SK-N-SH treated with all-trans-retinoic acid at 6 μM for 48 hours (cell line): ENCODE measurements at regions not wholly inside any gene's neighbourhood (a gene's known extent, or its start where the extent isn't known, plus 50 kb on each side); places are given as distances from the start of the nearest gene placed in this dataset.

Source experiments
- ATAC-seq: fragments of 200-7000 bp; cut with Tn5 transposase; 3 replicates; pipeline ENCODE4 v1.9.1; 2020; ENCODE audit warnings: mild to moderate bottlenecking, moderate library complexity
- ARNTL ChIP-seq: fragments of 450-650 bp; formaldehyde crosslinking; IDR thresholded peaks from 2 replicates; pipeline ENCODE4 v1.5.0; 2020; ENCODE audit warnings: low read depth, mild to moderate bottlenecking, moderate library complexity, borderline replicate concordance
- BACH2 ChIP-seq: fragments of 250-450 bp; sonication (Bioruptor Pico); IDR thresholded peaks from 2 replicates; pipeline ENCODE4 v1.9.0; 2021; ENCODE audit warnings: mild to moderate bottlenecking, borderline replicate concordance
- CREB5 ChIP-seq: fragments of 250-450 bp; sonication (Bioruptor Pico); IDR thresholded peaks from 2 replicates; pipeline ENCODE4 v1.5.1; 2020; ENCODE audit warnings: low read depth, mild to moderate bottlenecking, moderate library complexity
- CSDC2 ChIP-seq: fragments of 250-450 bp; sonication (Bioruptor Pico); IDR thresholded peaks from 2 replicates; pipeline ENCODE4 v1.5.0; 2020; ENCODE audit warnings: mild to moderate bottlenecking, moderate library complexity
- CSRNP3 ChIP-seq: fragments of 250-450 bp; sonication (Bioruptor Pico); IDR thresholded peaks from 2 replicates; pipeline ENCODE4 v1.5.1; 2021; ENCODE audit warnings: mild to moderate bottlenecking, moderate library complexity
- GLIS3 ChIP-seq: fragments of 250-450 bp; sonication (Bioruptor Pico); IDR thresholded peaks from 2 replicates; pipeline ENCODE4 v1.5.0; 2020; ENCODE audit warnings: mild to moderate bottlenecking, moderate library complexity
- ISL1 ChIP-seq: fragments of 250-450 bp; sonication (Bioruptor Pico); IDR thresholded peaks from 2 replicates; pipeline ENCODE4 v2.1.2; 2022; ENCODE audit warnings: mild to moderate bottlenecking, moderate library complexity
- OSR1 ChIP-seq: fragments of 250-450 bp; sonication (Bioruptor Pico); IDR thresholded peaks from 2 replicates; pipeline ENCODE4 v1.8.0; 2022; ENCODE audit warnings: moderate library complexity, mild to moderate bottlenecking, inconsistent platforms
- PATZ1 ChIP-seq: fragments of 250-450 bp; sonication (Bioruptor Pico); IDR thresholded peaks from 2 replicates; pipeline ENCODE4 v1.8.0; 2020; ENCODE audit warnings: mild to moderate bottlenecking, moderate library complexity, borderline replicate concordance
- POU6F1 ChIP-seq: fragments of 250-450 bp; sonication (Bioruptor Pico); IDR thresholded peaks from 2 replicates; pipeline ENCODE4 v1.8.0; 2021; ENCODE audit warnings: low read depth, mild to moderate bottlenecking, moderate library complexity, borderline replicate concordance
- PPARA ChIP-seq: fragments of 250-450 bp; sonication (Bioruptor Pico); IDR thresholded peaks from 2 replicates; pipeline ENCODE4 v1.5.0; 2020; ENCODE audit warnings: mild to moderate bottlenecking, borderline replicate concordance
- RARB ChIP-seq: fragments of 250-450 bp; sonication (Bioruptor Pico); IDR thresholded peaks from 2 replicates; pipeline ENCODE4 v1.8.0; 2021; ENCODE audit warnings: mild to moderate bottlenecking, moderate library complexity
- SNAI2 ChIP-seq: fragments of 250-450 bp; sonication (Bioruptor Pico); IDR thresholded peaks from 2 replicates; pipeline ENCODE4 v1.5.0; 2020; ENCODE audit warnings: mild to moderate bottlenecking, moderate library complexity
- TCF4 ChIP-seq: fragments of 250-450 bp; sonication (Bioruptor Pico); IDR thresholded peaks from 2 replicates; pipeline ENCODE4 v1.8.0; 2021; ENCODE audit warnings: mild to moderate bottlenecking, moderate library complexity, borderline replicate concordance
- TOX ChIP-seq: fragments of 250-450 bp; sonication (Bioruptor Pico); IDR thresholded peaks from 2 replicates; pipeline ENCODE4 v1.8.0; 2021; ENCODE audit warnings: mild to moderate bottlenecking, moderate library complexity, borderline replicate concordance
- ZC3H10 ChIP-seq: fragments of 250-450 bp; sonication (Bioruptor Pico); IDR thresholded peaks from 2 replicates; pipeline ENCODE4 v1.5.1; 2021; ENCODE audit warnings: mild to moderate bottlenecking, moderate library complexity
- ZFP30 ChIP-seq: fragments of 450-650 bp; formaldehyde crosslinking; IDR thresholded peaks from 2 replicates; pipeline ENCODE4 v1.5.0; 2022; ENCODE audit warnings: mild to moderate bottlenecking, moderate library complexity
- ZNF565 ChIP-seq: fragments of 450-650 bp; formaldehyde crosslinking; conservative IDR thresholded peaks from 2 replicates; pipeline ENCODE4 v1.5.0; 2020; ENCODE audit warnings: low read depth, mild to moderate bottlenecking, moderate library complexity
- ZNF70 ChIP-seq: fragments of 450-650 bp; formaldehyde crosslinking; IDR thresholded peaks from 2 replicates; pipeline ENCODE4 v1.5.0; 2020; ENCODE audit warnings: mild to moderate bottlenecking, moderate library complexity
- ZNF8 ChIP-seq: fragments of 450-650 bp; formaldehyde crosslinking; IDR thresholded peaks from 2 replicates; pipeline ENCODE4 v1.5.0; 2020; ENCODE audit warnings: mild to moderate bottlenecking, moderate library complexity
- TF ChIP-seq, protein P1 (sequence below): fragments of 250-450 bp; sonication (Bioruptor Pico); IDR thresholded peaks from 2 replicates; pipeline ENCODE4 v1.5.0; 2020; ENCODE audit warnings: mild to moderate bottlenecking, moderate library complexity

- peak; percentile 57 for ATAC-seq
- TF ChIP-seq ZC3H10 (CRISPR knock-in tag), result no peak
- TF ChIP-seq TOX (CRISPR knock-in tag), result no peak
- no peak for TF ChIP-seq CREB5
Measured at GRCh38 chr5:111968459-111968858, 211.5 kb upstream of the NREP start.

DNA sequence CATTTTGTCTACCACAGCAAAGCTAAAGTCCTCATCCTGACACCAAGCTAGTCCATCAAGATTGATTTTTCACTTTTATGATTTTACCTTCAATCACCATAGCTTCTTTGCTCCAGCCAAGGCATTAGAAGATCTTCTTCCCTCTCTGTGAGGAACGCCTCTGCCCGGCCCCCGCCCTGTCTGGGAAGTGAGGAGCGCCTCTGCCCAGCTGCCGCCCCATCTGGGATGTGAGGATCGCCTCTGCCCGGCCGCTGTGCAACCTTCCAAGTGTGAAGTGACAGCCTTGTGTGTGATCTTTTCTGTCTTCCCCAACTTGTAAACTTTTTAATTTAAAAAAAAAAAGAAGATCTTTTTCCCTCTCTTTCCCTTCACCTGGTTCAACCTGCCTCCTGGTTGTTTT, 210.5 kb upstream of the NREP start:
- no peak for TF ChIP-seq GLIS3
- no peak for TF ChIP-seq PPARA
- no peak for TF ChIP-seq PATZ1 (CRISPR knock-in tag)

DNA sequence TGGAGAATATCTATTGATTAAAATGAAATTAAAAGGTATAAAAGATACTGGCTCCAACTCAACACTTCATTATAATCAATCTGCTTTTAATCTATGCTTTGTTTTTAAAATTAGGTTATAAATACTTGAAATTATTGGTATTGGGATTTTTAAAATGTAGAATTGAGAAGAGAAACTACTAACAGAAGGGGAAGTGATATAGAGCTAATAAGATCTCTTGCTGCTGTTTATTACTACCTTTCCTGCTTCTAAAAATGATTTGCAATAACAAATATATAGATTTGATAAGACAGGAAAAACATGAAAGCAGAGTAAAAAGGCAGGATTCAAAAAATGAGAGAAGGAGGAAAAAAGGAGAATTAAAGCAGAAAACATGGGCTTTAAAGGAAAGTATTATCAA, 209.3 kb upstream of the NREP start:
- TF ChIP-seq, protein P1, sequence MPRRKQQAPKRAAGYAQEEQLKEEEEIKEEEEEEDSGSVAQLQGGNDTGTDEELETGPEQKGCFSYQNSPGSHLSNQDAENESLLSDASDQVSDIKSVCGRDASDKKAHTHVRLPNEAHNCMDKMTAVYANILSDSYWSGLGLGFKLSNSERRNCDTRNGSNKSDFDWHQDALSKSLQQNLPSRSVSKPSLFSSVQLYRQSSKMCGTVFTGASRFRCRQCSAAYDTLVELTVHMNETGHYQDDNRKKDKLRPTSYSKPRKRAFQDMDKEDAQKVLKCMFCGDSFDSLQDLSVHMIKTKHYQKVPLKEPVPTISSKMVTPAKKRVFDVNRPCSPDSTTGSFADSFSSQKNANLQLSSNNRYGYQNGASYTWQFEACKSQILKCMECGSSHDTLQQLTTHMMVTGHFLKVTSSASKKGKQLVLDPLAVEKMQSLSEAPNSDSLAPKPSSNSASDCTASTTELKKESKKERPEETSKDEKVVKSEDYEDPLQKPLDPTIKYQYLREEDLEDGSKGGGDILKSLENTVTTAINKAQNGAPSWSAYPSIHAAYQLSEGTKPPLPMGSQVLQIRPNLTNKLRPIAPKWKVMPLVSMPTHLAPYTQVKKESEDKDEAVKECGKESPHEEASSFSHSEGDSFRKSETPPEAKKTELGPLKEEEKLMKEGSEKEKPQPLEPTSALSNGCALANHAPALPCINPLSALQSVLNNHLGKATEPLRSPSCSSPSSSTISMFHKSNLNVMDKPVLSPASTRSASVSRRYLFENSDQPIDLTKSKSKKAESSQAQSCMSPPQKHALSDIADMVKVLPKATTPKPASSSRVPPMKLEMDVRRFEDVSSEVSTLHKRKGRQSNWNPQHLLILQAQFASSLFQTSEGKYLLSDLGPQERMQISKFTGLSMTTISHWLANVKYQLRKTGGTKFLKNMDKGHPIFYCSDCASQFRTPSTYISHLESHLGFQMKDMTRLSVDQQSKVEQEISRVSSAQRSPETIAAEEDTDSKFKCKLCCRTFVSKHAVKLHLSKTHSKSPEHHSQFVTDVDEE (CRISPR knock-in tag), result no peak
- TF ChIP-seq ARNTL (CRISPR knock-in tag) (no peak), PPARA (no peak), ISL1 (no peak), TCF4 (CRISPR knock-in tag) (no peak)
- no peak for ATAC-seq

More for the DNA sequence above, 210.5 kb upstream of the NREP start:
- ATAC-seq, result no peak

DNA sequence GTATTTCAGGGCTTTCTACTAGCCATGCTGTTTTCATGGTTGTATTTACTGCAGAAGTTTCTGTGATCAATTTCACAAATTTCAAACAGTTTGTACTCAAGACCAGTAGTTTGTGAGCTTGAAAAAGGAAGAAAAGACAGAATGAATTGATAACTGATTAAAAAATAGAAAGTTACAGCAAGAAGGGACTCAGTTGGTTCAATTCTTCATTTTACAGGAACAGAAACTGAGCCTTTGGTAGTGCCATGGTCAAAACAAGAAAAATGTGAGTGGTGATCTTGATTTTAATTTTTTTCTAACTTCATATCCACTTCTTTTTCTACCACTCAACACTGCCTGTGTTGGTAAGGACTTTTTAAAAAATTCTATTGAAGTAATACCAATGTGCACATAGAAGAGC, 206.6 kb upstream of the NREP start:
- no peak for TF ChIP-seq RARB (CRISPR knock-in tag)
- TF ChIP-seq CSDC2 (CRISPR knock-in tag), result no peak
- TF ChIP-seq PATZ1 (CRISPR knock-in tag), result no peak
- TF ChIP-seq BACH2 (CRISPR knock-in tag), result no peak
- no peak for TF ChIP-seq TOX (CRISPR knock-in tag)
- no peak for TF ChIP-seq OSR1 (CRISPR knock-in tag)
- no peak for TF ChIP-seq GLIS3
- TF ChIP-seq POU6F1 (CRISPR knock-in tag), result no peak
- TF ChIP-seq ARNTL (CRISPR knock-in tag), result no peak
- no peak for TF ChIP-seq ZNF8 (CRISPR knock-in tag)
- TF ChIP-seq TCF4 (CRISPR knock-in tag), result no peak
- TF ChIP-seq, protein P1 (CRISPR knock-in tag), result no peak
- TF ChIP-seq CSRNP3 (CRISPR knock-in tag), result no peak
- no peak for TF ChIP-seq ZNF565 (CRISPR knock-in tag)
- TF ChIP-seq ZNF70 (CRISPR knock-in tag), result no peak
- TF ChIP-seq PPARA, result no peak
- no peak for TF ChIP-seq CREB5
- TF ChIP-seq SNAI2 (CRISPR knock-in tag), result no peak
- TF ChIP-seq ZFP30 (CRISPR knock-in tag), result no peak
- ATAC-seq, result no peak
